ENCODE measurements at regions not wholly inside any gene's neighbourhood (a gene's known extent, or its start where the extent isn't known, plus 50 kb on each side); places are given as distances from the start of the nearest gene placed in this dataset.
"Not testable (repeated sequence)": the region's sequence is repeated elsewhere in the genome, so short reads cannot be mapped to it uniquely, and the experiment has no call there.

DNA sequence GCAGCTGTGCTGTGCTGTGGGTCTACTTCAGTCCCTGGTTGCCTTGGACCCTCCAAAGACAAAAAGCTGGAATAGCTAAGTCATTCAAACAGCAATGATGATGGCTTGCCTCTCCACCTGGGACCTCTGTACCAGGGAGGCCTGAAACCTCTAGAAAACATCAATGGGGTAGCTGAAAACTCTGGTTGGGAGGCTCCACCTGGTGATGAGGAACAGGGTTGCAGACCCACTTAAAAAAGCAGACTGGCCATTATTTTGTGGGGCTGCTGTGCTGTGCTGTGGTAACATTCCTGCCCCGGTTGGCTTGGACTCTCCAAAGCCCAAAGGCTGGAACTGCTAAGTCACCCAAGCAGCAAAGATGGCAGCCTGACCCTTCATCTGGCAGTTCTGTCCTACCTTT is 839.3 kb upstream of the ARRDC3 start:
- no peak for DNase-seq

DNA sequence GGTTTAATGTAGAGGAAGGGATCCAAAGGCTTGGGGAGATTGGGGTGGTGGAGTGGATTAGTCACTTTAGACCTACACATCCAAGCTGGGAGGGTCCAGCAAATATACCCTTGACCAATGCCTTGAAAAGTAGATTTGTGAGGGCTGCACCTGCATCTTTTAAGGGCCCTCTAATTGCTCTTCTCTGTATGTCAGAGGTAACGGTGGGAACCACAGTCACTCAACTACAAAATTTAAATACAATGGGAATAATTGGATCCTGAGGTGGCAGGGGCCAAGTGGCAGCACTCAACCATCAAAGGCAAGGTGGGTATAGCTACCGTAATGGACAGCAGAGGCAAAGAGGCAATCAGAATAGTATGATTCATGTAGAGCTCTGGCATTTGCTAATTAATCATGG is 833.7 kb upstream of the ARRDC3 start:
- not testable (repeated sequence) for DNase-seq

DNA sequence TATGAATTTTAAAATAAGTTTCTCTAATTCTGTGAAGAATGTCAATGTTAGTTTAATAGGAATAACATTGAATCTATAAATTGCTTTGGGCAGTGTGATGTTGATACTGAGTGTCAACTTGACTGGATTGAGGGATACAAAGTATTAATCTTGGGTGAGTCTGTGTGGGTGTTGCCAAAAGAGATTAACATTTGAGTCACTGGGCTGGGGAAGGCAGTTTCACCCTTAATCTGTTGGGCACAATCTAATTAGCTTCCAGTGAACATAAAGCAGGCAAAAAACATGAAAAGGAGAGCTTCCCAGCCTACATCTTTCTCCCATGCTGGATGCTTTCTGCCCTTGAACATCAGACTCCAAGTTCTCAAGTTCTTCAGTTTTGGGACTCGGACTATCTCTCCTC is 832.0 kb upstream of the ARRDC3 start:
- no peak for DNase-seq

DNA sequence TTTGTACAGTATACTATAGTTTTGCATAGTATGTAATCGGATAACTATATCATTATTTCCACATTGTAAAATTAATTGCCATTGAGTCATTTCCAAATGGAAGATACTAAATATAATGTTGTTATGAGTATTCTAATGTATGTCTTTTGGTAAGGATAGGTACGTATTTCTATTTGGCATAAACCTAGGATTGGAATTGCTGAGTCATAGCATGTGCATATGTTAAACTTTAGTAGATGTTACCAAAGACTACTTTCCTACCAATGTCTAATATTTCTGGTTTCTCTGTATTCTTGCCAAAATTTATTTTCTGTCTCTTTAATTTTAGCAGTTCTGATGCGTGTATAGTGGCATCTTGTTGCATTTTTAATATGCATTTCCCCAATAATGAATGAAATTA is 825.1 kb upstream of the ARRDC3 start:
- DNase-seq = no peak

DNA sequence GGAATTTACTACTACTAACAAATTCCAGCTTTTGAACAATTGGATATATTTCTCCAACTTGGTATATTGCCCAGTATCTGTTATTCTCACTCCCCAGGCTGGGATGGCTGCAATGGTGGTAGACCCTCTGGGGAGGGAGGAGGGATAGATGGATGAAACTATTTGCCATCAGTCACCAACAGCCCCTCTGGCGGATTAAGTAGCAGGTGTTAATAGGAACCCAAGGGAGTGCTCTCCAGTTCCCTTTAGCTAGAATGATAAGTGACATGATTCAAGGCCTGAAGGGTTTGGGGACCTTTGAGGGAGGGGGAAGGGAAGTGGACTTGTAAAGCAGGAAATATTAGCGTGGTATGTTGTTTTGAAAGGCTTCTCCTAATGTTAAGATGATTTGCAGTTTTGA is 824.0 kb upstream of the ARRDC3 start:
- no peak for DNase-seq

DNA sequence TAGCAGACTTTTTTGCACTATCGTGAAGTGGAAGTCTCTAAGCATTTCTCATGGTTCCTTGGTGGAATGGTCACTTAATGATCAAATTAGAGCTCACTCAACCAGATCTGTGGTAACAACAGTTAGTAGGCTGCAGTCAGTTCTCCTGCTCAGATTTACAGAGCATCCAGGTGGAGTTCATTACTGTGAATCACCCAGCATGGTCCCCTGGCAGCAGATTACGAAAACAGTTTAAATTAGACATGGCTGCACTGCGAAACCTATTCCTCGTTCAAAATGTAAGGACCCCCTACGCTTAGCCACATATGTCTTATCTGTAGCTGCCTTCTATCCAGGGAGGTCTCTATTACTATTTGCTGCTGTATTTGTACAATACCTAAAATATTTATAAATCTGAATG is 823.6 kb upstream of the ARRDC3 start:
- no peak for DNase-seq

DNA sequence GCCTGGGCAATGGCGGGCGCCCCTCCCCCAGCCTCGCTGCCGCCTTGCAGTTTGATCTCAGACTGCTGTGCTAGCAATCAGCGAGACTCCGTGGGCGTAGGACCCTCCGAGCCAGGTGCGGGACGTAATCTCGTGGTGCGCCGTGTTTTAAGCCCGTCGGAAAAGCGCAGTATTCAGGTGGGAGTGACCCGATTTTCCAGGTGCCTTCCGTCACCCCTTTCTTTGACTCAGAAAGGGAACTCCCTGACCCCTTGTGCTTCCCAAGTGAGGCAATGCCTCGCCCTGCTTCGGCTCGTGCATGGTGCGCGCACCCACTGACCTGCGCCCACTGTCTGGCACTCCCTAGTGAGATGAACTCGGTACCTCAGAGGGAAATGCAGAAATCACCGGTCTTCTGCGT is 815.9 kb upstream of the ARRDC3 start:
- not testable (repeated sequence) for DNase-seq

DNA sequence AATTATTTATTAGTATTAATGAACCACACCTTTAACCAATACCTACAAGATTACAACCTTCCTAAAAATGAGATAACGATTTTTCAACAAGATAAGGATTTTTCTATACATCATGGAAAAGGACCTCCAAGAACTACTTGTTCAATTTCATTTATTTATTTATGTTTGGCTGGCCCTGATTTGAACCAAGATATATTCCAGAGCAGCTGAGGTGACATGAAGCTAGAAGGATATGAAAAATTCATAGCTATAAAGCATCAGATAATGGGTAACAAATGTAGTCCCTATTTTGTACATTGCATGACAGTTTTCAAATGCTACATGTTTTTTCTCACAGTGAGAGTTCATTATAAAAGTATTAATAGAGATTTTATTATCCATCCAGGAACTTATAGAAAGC is 798.5 kb upstream of the ARRDC3 start:
- no peak for DNase-seq

DNA sequence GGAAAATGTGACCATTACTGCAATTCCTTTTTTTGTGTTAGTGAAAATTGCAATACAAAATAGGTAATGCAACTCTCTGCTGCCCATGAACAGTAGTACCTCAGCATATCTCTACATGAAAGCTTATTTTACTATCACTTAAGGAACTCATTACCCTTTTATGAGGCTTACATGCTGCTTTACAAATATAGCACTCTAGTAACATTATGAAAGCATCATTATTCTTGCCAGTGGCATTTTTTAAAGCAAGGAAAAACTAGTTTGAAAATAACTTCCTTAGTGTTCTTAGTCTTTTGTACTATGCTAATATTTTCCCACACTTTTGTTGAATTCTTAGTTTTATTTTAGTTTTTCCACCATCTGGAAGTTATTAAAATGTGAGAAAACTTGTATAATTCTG is 797.3 kb upstream of the ARRDC3 start:
- DNase-seq = no peak

DNA sequence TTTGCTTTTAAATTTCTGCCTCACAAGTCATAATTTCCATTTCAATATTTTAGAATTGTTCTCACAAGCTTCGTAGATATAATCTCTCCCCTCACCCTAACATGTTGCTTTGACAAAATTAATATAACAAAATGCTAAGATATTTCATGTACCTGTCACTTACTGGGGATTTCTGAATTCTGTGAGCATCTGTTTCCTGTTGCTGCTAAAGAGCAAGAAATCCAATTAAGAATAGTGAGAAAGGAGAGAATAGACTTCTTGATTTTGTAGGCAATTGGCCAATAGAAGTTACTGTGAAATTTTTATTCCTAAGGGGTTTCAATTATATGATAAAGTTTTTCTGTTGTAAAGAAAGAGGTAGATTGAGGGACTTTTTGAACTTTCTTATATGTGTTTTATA is 796.5 kb upstream of the ARRDC3 start:
- no peak for DNase-seq

DNA sequence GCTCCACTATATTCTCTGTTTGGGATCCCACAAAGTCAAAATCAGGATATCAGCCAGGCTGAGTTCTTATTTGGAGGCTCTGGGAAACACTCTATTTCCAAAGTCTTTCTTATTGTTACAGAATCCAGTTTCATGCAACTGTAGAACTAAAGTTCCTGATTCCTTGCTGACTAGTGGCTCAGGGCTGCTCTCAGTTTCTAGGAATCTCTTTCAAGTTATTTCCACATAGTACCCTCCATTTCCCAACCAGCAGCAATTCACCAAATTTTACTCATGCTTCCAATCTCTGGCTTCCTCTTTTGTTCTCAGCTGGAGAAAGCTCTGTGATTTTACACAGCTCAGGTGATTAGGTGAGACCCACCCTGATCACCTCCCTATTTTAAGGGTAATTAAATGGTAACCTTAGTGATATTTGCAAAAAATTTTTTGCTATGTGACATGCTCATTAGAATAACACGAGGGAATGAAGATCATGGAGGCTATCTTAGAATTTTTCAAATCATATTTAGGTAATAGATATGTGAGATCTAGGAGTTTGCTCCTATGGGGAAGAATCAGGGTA is 794.9 kb upstream of the ARRDC3 start:
- no peak for DNase-seq

DNA sequence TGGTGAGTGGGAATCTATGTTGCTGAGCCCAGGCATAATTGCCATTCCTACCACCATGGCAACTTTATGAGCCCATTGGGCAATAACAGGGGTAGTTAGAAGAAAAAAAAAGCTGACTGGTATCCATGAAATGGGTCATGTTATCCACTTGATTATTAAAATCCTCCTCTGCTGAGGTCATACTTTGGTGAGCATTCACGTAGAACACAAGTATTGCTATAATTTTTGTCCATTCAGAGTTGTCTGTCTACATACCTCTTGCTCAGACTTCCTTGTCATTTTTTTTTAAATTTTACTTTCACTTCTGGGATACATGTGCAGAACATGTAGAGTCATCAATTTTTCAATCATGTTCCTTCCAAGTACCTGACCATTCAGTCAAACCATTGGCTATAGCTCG is 780.8 kb upstream of the ARRDC3 start:
- DNase-seq = no peak

DNA sequence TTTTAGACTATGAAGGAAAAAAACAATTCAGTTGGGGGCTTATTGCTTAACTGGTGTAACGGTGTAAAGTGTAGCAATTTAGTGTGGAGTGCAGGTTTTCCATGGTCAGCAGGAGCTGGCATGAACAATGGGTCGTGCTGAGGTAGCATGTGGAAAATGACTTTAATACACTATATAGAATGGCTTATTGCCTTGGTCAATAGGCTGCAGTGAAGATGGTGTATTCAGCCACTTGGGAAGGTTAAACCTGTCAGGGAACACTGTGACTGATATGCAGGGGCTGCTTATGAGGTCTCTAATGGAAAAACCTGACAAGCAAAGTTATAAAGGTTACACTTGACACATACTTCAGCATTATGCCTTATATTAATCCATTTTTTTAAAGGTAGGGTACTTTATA is 764.7 kb upstream of the ARRDC3 start:
- DNase-seq = peak; percentile 61

DNA sequence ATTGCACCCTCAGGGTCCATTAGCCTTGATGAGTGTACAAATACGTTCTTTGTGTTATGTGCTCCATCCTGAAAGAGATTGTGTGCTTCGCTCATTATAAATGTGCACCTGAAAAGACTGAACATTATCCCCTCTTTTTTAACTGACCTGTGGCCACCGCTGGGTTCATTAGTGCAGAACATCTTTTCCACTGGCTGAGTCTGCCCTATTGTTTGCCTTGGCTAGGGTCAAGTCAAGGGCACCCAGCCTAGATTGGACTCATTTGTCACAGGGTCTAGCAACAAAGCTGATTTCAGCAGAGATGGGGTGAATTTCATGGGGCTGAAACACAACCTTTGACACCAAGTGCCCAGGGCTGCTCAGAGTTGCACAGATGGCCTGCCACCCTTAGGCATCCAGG is 764.1 kb upstream of the ARRDC3 start:
- DNase-seq = peak; percentile 90

DNA sequence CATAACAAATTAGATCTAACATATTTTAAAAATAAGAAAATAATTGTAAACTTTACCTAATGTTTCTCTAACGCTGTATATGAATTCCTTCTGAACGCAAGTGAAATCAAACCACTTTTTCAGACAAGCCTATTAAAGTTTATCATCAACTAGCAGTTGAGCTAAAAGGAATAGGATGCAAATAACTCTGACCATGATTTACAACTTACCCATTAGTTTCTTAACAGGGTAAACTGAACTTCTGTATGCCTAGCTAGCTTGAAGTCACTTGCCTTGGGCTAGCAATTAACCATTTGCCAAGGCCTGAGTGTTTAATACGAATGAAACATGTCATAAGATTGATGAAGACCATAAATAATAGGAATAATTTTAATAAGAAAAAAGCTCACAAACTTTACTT is 762.7 kb upstream of the ARRDC3 start:
- DNase-seq = no peak

DNA sequence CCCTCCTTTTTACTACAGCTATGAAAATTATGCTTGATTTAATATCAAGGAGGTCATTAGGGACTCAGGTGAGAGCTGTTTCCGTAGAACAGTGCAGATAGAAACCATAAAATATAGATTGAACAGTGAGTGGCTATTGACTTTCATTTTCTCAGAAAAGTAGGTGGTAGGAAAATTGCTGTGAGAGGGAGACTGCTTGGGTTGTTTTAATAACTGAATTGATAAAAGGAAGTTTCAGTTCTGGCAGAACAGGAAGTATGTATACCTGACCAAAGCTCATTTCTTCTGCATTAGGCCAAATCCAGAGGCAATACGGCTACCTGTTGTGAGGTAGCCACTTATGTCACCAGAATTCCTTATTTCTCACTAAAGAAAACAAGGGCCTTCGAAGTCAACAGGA is 761.7 kb upstream of the ARRDC3 start:
- DNase-seq = no peak

DNA sequence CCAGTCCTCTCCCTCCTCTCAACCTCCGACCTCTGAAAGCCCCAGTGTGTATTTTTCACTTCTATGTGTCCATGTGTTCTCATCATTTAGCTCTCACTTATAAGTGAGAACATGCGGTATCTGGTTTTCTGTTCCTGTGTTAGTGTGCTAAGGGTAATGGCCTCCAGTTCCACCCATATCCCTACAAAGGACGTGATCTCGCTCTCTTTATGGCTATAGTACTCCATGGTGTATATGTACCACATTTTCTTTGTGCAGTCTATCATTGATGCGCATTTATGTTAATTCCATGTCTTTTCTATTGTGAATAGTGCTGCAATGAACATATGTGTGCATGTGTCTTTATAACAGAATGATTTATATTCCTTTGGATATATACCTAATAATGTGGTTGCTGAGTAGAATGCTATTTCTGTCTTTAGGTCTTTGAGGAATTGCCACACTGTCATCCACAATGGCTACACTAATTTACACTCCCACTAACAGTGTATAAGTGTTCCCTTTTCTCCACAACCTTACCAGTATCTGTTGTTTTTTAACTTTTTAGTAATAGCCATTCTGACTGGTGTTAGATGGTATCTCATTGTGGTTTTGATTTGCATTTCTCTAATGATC is 749.3 kb upstream of the ARRDC3 start:
- not testable (repeated sequence) for DNase-seq

DNA sequence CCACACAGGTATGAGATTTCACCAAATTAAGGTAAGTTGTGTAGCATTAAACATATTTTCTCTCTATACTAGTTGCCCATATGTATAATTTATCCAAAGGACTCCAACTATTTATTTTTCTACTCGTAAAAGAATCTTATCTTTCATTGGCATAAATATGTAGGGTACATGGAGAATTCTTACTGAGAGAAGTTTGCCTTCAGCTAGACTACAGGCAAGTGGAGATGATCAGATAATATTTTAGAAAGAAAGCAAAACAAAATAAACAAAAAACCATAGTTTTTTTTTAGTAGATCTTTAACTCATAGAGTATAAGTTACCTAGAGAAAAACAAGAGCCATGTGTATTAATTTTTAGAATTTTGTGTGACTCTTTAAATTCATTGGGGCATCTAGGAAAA is 743.1 kb upstream of the ARRDC3 start:
- DNase-seq = no peak

DNA sequence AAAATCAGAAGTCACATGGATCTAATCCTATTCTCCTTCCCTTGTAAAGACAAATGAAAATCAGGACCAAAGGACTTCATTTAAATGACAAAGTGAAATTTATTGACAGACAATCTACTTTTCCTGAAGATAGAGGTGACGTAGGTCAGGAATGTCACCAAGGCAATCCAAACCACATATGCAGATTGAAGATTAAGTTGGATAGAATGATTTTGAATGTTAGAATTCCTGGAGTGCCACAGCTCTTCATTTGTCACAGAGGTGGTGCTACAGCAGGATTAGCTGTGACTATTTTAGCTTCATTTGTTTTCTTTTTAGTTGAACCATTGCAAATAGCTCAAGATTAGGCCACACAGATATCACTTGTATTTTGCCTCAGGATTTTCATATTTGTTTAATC is 736.0 kb upstream of the ARRDC3 start:
- no peak for DNase-seq

DNA sequence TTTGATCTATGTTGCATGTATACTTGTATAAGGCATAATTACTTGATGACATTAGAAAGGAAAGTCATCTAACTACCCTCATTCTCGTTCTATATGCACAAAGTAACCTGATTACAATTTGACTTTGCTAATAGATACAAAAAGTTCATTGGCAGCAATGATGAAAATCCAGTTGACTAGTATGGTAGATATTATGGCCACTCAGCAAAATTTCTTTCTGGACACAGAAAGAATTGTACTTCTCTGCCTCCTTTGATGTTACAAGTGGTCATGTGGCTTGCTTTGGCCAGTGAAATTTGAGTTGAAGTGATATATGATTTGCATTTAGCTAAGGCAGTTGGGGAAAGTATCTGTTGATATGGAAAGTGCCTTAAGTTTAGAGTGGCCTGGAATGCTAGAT is 723.7 kb upstream of the ARRDC3 start:
- no peak for DNase-seq

DNA sequence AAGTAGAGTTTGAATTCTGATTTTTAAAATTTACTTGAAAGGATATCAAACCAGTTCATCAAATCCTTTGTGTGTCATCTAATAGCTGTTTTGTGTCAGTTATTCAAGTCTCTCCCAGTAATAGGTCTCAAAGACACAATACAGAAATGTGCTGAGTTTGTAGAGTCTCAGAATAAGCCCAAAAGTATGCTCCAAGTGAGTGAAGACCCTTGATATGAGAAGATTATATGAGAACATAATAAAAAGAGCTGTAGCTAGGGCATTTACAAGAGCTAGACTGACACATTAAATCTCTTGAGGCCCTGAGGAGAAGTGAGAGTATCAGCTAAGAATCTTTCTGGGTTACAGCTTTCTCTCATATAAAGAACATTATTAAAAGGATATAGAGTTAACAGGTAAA is 721.0 kb upstream of the ARRDC3 start:
- DNase-seq = no peak

DNA sequence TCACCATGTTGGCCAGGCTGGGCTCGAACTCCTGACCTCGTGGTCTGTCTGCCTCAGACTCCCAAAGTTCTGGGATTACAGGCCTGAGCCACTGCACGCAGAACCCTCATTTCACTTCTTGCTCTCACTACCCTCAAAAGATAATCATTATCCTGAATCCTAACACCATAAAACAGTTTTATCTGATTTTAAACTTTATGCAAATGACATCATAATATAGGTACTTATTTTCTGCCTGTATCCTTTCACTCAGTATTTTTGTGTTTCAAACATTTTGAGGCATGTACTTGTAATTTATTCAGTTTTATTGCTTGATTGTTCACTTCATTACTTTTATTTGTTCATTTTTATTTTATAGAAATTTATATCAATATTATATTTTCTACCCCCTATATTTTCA is 719.2 kb upstream of the ARRDC3 start:
- no peak for DNase-seq

DNA sequence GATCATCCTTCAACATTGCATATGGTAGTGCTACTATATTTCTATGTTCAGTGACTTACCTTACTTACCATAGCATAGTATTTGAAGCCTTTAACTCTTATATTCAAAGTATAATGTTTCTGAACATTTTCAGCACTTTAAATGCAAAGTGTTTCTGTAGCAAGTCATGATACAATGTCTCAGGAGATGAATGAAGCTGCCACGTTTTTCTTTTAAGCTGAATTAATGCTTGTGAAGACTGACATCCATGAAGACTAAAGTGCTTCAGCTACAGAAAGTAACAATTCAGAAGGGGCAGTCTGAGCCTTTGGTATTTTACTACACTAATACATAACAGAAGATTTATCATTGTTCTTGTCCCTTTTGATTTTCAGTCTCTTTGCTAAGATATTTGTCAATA is 709.1 kb upstream of the ARRDC3 start:
- DNase-seq = no peak

DNA sequence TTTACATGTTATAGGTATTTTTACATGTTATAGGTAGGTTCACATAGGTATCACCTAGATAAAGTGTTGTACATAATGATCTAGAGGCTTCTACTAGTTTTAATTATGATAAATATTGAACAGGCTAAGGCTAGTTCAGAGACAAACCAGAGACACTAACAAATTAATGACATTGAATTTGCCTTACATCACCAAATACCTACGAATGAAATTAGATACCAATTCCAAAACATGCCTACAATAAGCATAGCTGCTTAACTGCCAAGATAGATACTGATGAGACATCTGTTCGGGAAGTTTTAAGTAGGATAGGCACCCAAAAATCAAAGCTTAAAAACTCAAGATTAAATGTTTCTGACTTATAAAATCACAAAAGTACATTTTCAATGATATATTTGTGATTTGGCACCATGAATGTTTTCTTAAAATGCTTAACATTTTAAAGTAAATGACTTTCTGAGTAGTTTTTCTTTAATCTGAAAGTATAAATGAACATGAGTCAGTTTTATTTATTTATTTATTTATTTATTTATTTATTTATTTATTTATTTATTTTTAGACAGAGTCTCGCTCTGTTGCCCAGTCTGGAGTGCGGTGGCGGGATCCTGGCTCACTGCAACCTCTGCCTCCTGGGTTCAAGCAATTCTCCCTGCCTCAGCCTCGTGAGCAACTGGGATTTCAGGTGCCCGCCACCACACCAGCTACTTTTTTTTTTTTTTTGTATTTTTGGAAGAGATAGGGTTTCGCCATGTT is 703.1 kb upstream of the ARRDC3 start:
- DNase-seq = no peak

Measured in NCI-H1092 treated with DMSO at 0.1 percent for 48 hours (cell line).